ENCODE measurements at regions not wholly inside any gene's neighbourhood (a gene's known extent, or its start where the extent isn't known, plus 50 kb on each side); places are given as distances from the start of the nearest gene placed in this dataset.

GRCh38 chr15:27592036-27592760 is 506.9 kb downstream of the OCA2 start:
- no peak for TF ChIP-seq CTCF (IDR thresholded peaks at IDR 0.05)
- TF ChIP-seq POLR2A (IDR thresholded peaks at IDR 0.05): no peak

Data from prostate gland (tissue), 2 donors.